HL-60 (cell line): ENCODE measurements at regions not wholly inside any gene's neighbourhood (a gene's known extent, or its start where the extent isn't known, plus 50 kb on each side); places are given as distances from the start of the nearest gene placed in this dataset.

Experiments used
- DNase-seq, 2 experiments: peaks; one replicate each; pipeline ENCODE4 v3.0.0-alpha.2; 2010 to 2020; ENCODE audit warnings: low read depth in 1 of 2, low spot score in 1 of 2
- H3K27ac ChIP-seq: fragments of 250-450 bp; sonication (Bioruptor Pico); replicated peaks from 2 replicates; pipeline ENCODE4 v1.5.1; 2020; ENCODE audit warnings: mild to moderate bottlenecking, moderate library complexity
- H3K27me3 ChIP-seq: fragments of 250-450 bp; sonication (Bioruptor Pico); 2 replicates; pipeline ENCODE4 v1.5.1; 2021; ENCODE audit warnings: mild to moderate bottlenecking, moderate library complexity; ENCODE audit not compliant: insufficient read depth, poor library complexity, severe bottlenecking
- H3K4me3 ChIP-seq: replicated peaks from 2 replicates; pipeline ENCODE4 v1.5.1; 2011; ENCODE audit warnings: mild to moderate bottlenecking, control low read depth, low read length; ENCODE audit not compliant: insufficient read depth
- CTCF ChIP-seq: IDR thresholded peaks from one replicate; pipeline ENCODE4 v1.5.1; 2011; ENCODE audit warnings: low read length, control low read depth, inconsistent platforms; ENCODE audit not compliant: insufficient read depth
- GABPA ChIP-seq: IDR thresholded peaks from 2 replicates; pipeline ENCODE4 v1.6.1; 2012; ENCODE audit warnings: low read depth
- POLR2AphosphoS5 ChIP-seq: IDR thresholded peaks from 2 replicates; pipeline ENCODE4 v1.6.1; 2012; ENCODE audit warnings: low read depth
- REST ChIP-seq: IDR thresholded peaks from 2 replicates; pipeline ENCODE4 v1.6.1; 2012; ENCODE audit warnings: low read depth; ENCODE audit not compliant: insufficient replicate concordance
- SPI1 ChIP-seq: IDR thresholded peaks from 2 replicates; pipeline ENCODE4 v1.6.1; 2012; ENCODE audit warnings: low read depth, mild to moderate bottlenecking, borderline replicate concordance

- Histone ChIP-seq H3K4me3 (no peak overlapping the region), H3K27ac (no peak overlapping the region), H3K27me3 (no peaks in the 10 kb centered on the region)
- DNase-seq, result no peak
- TF ChIP-seq CTCF, result no peak
- no peak for TF ChIP-seq GABPA
- no peak for TF ChIP-seq REST
- TF ChIP-seq POLR2AphosphoS5, result no peak
- TF ChIP-seq SPI1, result no peak
These were observed 175.6 kb downstream of the SPATA31D1 start for GRCh38 chr9:82164159-82164558.

GRCh38 chr9:82167296-82167695 lies 178.7 kb downstream of the SPATA31D1 start:
- no peak overlapping the region for H3K4me3 ChIP-seq
- TF ChIP-seq GABPA, result no peak
- TF ChIP-seq POLR2AphosphoS5, result no peak
- TF ChIP-seq SPI1, result no peak
- no peak for TF ChIP-seq REST
- TF ChIP-seq CTCF, result no peak
- no peak overlapping the region for H3K27ac ChIP-seq
- no peak for DNase-seq
- H3K27me3 ChIP-seq, result no peaks in the 10 kb centered on the region

GRCh38 chr9:82168585-82168984 lies 180.0 kb downstream of the SPATA31D1 start:
- Histone ChIP-seq H3K27me3 (no peaks in the 10 kb centered on the region), H3K4me3 (no peak overlapping the region), H3K27ac (no peak overlapping the region)
- TF ChIP-seq REST (no peak), POLR2AphosphoS5 (no peak), CTCF (no peak), SPI1 (no peak), GABPA (no peak)
- DNase-seq, result no peak
